ENCODE measurements at regions not wholly inside any gene's neighbourhood (a gene's known extent, or its start where the extent isn't known, plus 50 kb on each side); places are given as distances from the start of the nearest gene placed in this dataset.

DNA sequence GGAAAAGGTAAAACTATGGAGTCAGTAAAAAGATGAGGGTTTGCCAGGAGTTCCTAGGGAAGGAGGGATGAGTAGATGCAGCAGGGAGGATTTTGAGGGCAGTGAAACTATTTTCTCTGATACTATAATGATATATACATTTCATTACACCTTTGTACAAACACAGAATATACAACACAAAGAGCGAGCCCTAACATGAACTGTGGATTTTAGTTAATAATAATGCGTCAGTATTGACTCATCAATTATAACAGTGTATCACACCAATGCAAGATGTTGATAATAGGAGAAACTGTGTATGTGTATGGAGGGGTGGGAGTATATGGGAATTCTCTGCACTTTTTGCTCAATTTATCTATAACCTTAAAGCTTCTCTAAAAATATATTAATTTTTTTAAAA lies 404.3 kb upstream of the NOVA1 start:
- POLR2A ChIA-PET (ENCODE audit: low non-redundant PET) = no interaction called here
- Histone ChIP-seq H3K27ac (ENCODE audit: low read depth, low read length, poor library complexity, severe bottlenecking) (no peak overlapping the region), H3K9me3 (ENCODE audit: low read depth, low read length, poor library complexity, severe bottlenecking) (no peaks in the 10 kb centered on the region), H3K36me3 (ENCODE audit: insufficient read depth, low read length, poor library complexity, severe bottlenecking) (no peaks in the 10 kb centered on the region), H3K4me1 (ENCODE audit: insufficient read depth, low read length, poor library complexity, severe bottlenecking) (no peaks in the 10 kb centered on the region), H3K27me3 (replicated peaks; ENCODE audit: insufficient read depth, low read depth, low read length, poor library complexity) (no peaks in the 10 kb centered on the region), H3K4me3 (ENCODE audit: low read depth, low read length, poor library complexity, severe bottlenecking) (no peak overlapping the region)
- CTCF ChIA-PET = no interaction called here
- intact Hi-C loops (cut with micrococcal nuclease; ENCODE audit: unreplicated experiment) = no loop called here
- no TSS peak for BruUV-seq (replicated peaks)
- DNase-seq (ENCODE audit: low spot score) = no peak
- no peak for TF ChIP-seq EZH2 (IDR thresholded peaks at IDR 0.05; ENCODE audit: borderline replicate concordance, low read depth, low read length, poor library complexity, severe bottlenecking)
- TF ChIP-seq CTCF (conservative IDR thresholded peaks at IDR 0.05; ENCODE audit: low read depth, low read length) = no peak

DNA sequence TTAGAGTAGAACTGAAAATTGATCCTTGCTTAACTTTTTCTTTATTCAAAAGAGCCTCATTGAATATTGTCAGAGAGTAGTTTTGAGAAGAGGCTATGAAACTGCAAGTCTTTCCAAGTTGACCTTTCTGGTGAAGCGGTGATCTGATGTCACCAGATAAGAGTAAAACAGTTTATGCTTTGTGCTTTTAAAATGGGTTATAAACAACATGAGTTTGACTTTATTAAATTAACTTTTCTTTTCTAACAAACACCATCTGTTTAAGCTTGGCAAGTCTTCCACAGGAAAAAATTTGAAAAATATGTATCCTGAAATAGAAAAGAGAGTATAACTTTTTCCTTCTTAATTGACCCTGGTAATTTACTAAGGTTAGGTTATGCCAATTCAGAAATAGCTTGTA lies 408.7 kb upstream of the NOVA1 start:
- POLR2A ChIA-PET (ENCODE audit: low non-redundant PET) = no interaction called here
- no peak for TF ChIP-seq CTCF (conservative IDR thresholded peaks at IDR 0.05; ENCODE audit: low read depth, low read length)
- no peak for TF ChIP-seq EZH2 (IDR thresholded peaks at IDR 0.05; ENCODE audit: borderline replicate concordance, low read depth, low read length, poor library complexity, severe bottlenecking)
- BruUV-seq (replicated peaks) = no TSS peak

GRCh38 chr14:27008187-27008586 lies 410.4 kb upstream of the NOVA1 start:
- DNase-seq (ENCODE audit: low spot score) = no peak
- no peak overlapping the region for H3K27ac ChIP-seq (ENCODE audit: low read depth, low read length, poor library complexity, severe bottlenecking)
- BruUV-seq (replicated peaks) = no TSS peak
- CTCF ChIA-PET = no interaction called here
- no peaks in the 10 kb centered on the region for H3K36me3 ChIP-seq (ENCODE audit: insufficient read depth, low read length, poor library complexity, severe bottlenecking)
- POLR2A ChIA-PET (ENCODE audit: low non-redundant PET) = no interaction called here
- TF ChIP-seq EZH2 (IDR thresholded peaks at IDR 0.05; ENCODE audit: borderline replicate concordance, low read depth, low read length, poor library complexity, severe bottlenecking) = no peak
- no peak for TF ChIP-seq CTCF (conservative IDR thresholded peaks at IDR 0.05; ENCODE audit: low read depth, low read length)
- no peaks in the 10 kb centered on the region for H3K9me3 ChIP-seq (ENCODE audit: low read depth, low read length, poor library complexity, severe bottlenecking)
- H3K4me1 ChIP-seq (ENCODE audit: insufficient read depth, low read length, poor library complexity, severe bottlenecking) = no peaks in the 10 kb centered on the region
- H3K27me3 ChIP-seq (replicated peaks; ENCODE audit: insufficient read depth, low read depth, low read length, poor library complexity) = no peaks in the 10 kb centered on the region
- H3K4me3 ChIP-seq (ENCODE audit: low read depth, low read length, poor library complexity, severe bottlenecking) = no peak overlapping the region
- intact Hi-C loops (cut with micrococcal nuclease; ENCODE audit: unreplicated experiment) = no loop called here

More for the DNA sequence above, 408.7 kb upstream of the NOVA1 start:
- Histone ChIP-seq H3K36me3 (ENCODE audit: insufficient read depth, low read length, poor library complexity, severe bottlenecking) (no peaks in the 10 kb centered on the region), H3K4me1 (ENCODE audit: insufficient read depth, low read length, poor library complexity, severe bottlenecking) (no peaks in the 10 kb centered on the region), H3K27me3 (replicated peaks; ENCODE audit: insufficient read depth, low read depth, low read length, poor library complexity) (no peaks in the 10 kb centered on the region), H3K27ac (ENCODE audit: low read depth, low read length, poor library complexity, severe bottlenecking) (no peak overlapping the region), H3K9me3 (ENCODE audit: low read depth, low read length, poor library complexity, severe bottlenecking) (no peaks in the 10 kb centered on the region), H3K4me3 (ENCODE audit: low read depth, low read length, poor library complexity, severe bottlenecking) (no peak overlapping the region)
- no peak for DNase-seq (ENCODE audit: low spot score)
- CTCF ChIA-PET = no interaction called here
- intact Hi-C loops (cut with micrococcal nuclease; ENCODE audit: unreplicated experiment) = no loop called here

Measured in A673 (cell line).